GM10248 (cell line): ENCODE measurements at regions not wholly inside any gene's neighbourhood (a gene's known extent, or its start where the extent isn't known, plus 50 kb on each side); places are given as distances from the start of the nearest gene placed in this dataset.

Source experiments
- CTCF ChIA-PET: fragments of 300-600 bp; sonication (Branson Sonifier 250); formaldehyde crosslinking; extraction: SDS; loops from one replicate; lab custom pipeline; 2021; ENCODE audit warnings: antibody characterized with exemption; lab: Yijun Ruan, JAX
- POLR2A ChIA-PET: fragments of 350-650 bp; sonication (Branson Sonifier 250); formaldehyde crosslinking; extraction: SDS; loops from one replicate; lab custom pipeline; 2020; ENCODE audit warnings: antibody characterized with exemption; lab: Yijun Ruan, JAX
- DNase-seq: peaks from one replicate; pipeline ENCODE4 v3.0.0; 2012; ENCODE audit errors: extremely low spot score
- CTCF ChIP-seq: IDR thresholded peaks from 2 replicates; pipeline ENCODE4 v1.5.1; 2012; ENCODE audit warnings: mild to moderate bottlenecking, low read depth; ENCODE audit errors: extremely low read depth, missing control alignments, control extremely low read depth

- CTCF ChIA-PET = no interaction called here
- POLR2A ChIA-PET = no interaction called here
- TF ChIP-seq CTCF = no peak
Measured at GRCh38 chr2:209094221-209094620, 329.6 kb upstream of the MAP2 start.

GRCh38 chr2:209095432-209095831 lies 328.4 kb upstream of the MAP2 start:
- CTCF ChIA-PET = interaction anchor here (0.9 to 1.6 kb wide), 4 partner anchors 9 to 239 kb away, joined by 3 read pairs; no protein-coding TSS in a partner anchor
- no peak for DNase-seq
- POLR2A ChIA-PET = no interaction called here
- TF ChIP-seq CTCF = no peak

More at GRCh38 chr2:209094221-209094620, 329.6 kb upstream of the MAP2 start:
- DNase-seq = no peak

GRCh38 chr2:209097168-209097567 lies 326.7 kb upstream of the MAP2 start:
- POLR2A ChIA-PET = no interaction called here
- TF ChIP-seq CTCF = no peak
- CTCF ChIA-PET = interaction anchor here (1.6 kb wide), 1 partner anchor 21 kb away, joined by 3 read pairs; no protein-coding TSS in a partner anchor
- no peak for DNase-seq

GRCh38 chr2:209102319-209102718 lies 321.5 kb upstream of the MAP2 start:
- TF ChIP-seq CTCF = no peak
- POLR2A ChIA-PET = no interaction called here
- CTCF ChIA-PET = no interaction called here
- DNase-seq = no peak

DNA sequence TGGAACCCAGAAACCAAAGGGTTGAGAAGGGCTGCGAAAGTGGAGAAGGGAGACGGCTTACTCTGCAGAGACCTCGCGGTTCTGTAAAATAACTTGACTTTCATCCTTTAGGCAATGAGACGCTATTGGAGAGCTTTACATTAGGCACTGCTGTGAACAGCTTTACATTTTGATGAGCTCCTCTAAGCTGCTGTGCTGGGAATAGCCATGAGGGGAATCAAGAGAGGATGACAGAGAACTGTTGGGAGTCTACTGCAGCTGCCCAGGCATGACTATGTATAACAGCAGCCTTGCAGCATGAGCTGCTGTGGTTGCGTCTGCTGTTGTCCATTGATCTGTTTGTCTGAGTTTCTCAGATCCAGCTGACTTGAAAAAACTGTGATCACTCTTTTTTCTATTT lies 310.8 kb upstream of the MAP2 start:
- CTCF ChIA-PET = no interaction called here
- no peak for DNase-seq
- POLR2A ChIA-PET = no interaction called here
- no peak for TF ChIP-seq CTCF

DNA sequence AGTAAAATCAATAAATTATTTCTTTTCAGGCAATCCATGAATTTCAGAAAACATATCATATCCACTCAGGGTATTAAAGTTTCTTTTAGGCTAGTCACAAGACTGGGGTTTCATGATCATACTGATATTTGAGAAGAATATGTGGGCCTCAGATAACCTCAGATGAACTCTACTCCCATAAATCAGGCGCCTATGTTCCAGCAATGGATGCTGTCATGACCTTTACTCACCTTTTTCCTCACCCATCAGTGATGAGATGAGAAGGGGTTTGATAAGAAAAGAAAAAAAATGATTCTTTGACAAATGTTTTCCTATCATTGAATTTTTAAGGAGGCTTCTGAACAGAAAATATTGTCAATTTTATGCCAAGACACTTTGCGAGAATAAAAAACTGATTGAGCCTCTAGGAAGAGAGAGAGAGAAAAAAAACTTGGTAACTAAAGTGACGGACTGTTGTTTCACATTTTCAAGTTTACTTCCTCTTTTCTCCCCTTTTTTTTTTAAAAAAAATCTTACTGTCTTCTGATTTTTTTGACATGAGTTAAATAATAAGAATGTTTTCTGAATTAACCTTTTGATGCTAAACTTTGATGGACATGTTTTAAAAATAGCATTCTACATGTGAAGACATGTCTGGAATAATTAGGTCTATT lies 309.1 kb upstream of the MAP2 start:
- CTCF ChIA-PET = no interaction called here
- TF ChIP-seq CTCF = no peak
- DNase-seq = no peak
- POLR2A ChIA-PET = no interaction called here
